GM13977 (cell line): ENCODE measurements at regions not wholly inside any gene's neighbourhood (a gene's known extent, or its start where the extent isn't known, plus 50 kb on each side); places are given as distances from the start of the nearest gene placed in this dataset.

ENCODE experiments used
- DNase-seq: peaks from one replicate; pipeline ENCODE4 v3.0.0; 2012; ENCODE audit warnings: low spot score
- in situ Hi-C: fragments of 300-500 bp; cut with MboI; formaldehyde crosslinking; loops from one replicate; pipeline ENCODE4 v1.12.0; 2022; ENCODE audit warnings: low sequenced_read_pairs, low pct_unique_long_range_greater_than_20kb, mixed read lengths, inconsistent platforms; ENCODE audit not compliant: unreplicated experiment
- TF ChIP-seq, protein P1 (sequence below): IDR thresholded peaks from 2 replicates; pipeline ENCODE4 v1.5.1; 2012; ENCODE audit warnings: mild to moderate bottlenecking, control low read depth; ENCODE audit not compliant: insufficient read depth; ENCODE audit errors: extremely low read depth, missing control alignments

- in situ Hi-C loops = no loop called here
- TF ChIP-seq, protein P1, sequence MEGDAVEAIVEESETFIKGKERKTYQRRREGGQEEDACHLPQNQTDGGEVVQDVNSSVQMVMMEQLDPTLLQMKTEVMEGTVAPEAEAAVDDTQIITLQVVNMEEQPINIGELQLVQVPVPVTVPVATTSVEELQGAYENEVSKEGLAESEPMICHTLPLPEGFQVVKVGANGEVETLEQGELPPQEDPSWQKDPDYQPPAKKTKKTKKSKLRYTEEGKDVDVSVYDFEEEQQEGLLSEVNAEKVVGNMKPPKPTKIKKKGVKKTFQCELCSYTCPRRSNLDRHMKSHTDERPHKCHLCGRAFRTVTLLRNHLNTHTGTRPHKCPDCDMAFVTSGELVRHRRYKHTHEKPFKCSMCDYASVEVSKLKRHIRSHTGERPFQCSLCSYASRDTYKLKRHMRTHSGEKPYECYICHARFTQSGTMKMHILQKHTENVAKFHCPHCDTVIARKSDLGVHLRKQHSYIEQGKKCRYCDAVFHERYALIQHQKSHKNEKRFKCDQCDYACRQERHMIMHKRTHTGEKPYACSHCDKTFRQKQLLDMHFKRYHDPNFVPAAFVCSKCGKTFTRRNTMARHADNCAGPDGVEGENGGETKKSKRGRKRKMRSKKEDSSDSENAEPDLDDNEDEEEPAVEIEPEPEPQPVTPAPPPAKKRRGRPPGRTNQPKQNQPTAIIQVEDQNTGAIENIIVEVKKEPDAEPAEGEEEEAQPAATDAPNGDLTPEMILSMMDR = no peak
- DNase-seq = no peak
These were observed 615.1 kb downstream of the ANKRD50 start for GRCh38 chr4:124097447-124097846.

DNA sequence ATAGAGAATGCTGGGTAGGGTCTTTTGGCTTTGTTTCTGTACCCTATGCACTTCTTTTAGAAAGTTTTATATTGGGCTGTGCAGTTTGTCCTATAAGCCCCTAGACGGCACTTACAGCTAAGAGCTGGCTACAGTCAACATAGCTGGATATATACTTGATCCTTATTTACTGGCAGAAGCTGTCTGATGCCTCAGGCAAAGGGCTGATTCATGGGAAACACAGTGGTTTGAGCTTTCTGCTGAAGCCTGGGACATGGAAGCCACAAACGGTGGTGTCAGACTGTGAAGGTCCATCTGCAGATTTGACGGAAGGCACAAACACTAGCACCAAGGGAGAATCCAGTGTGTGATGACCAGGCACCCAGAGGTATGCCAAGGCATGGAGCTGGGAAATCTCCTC, 608.4 kb downstream of the ANKRD50 start:
- DNase-seq = no peak
- in situ Hi-C loops = no loop called here
- TF ChIP-seq, protein P1 = no peak

- DNase-seq = no peak
- TF ChIP-seq, protein P1 = no peak
- in situ Hi-C loops = no loop called here
These were observed 607.9 kb downstream of the ANKRD50 start for GRCh38 chr4:124104628-124105027.

- in situ Hi-C loops = no loop called here
- DNase-seq = no peak
- TF ChIP-seq, protein P1 = no peak
These were observed 607.3 kb downstream of the ANKRD50 start for GRCh38 chr4:124105212-124105611.

GRCh38 chr4:124111411-124111810, 601.1 kb downstream of the ANKRD50 start:
- TF ChIP-seq, protein P1 = no peak

GRCh38 chr4:124111922-124112321, 600.6 kb downstream of the ANKRD50 start:
- TF ChIP-seq, protein P1 = peak; percentile 37
- in situ Hi-C loops = no loop called here
- DNase-seq = no peak

More at GRCh38 chr4:124111411-124111810, 601.1 kb downstream of the ANKRD50 start:
- no peak for DNase-seq
- in situ Hi-C loops = no loop called here

- in situ Hi-C loops = no loop called here
- no peak for DNase-seq
These were observed 594.5 kb downstream of the ANKRD50 start for GRCh38 chr4:124118061-124118460.

More at GRCh38 chr4:124118061-124118460, 594.5 kb downstream of the ANKRD50 start:
- TF ChIP-seq, protein P1 = no peak
